ENCODE measurements at regions not wholly inside any gene's neighbourhood (a gene's known extent, or its start where the extent isn't known, plus 50 kb on each side); places are given as distances from the start of the nearest gene placed in this dataset.

GRCh38 chr3:139778682-139779233 lies 101.0 kb upstream of the NMNAT3 start:
- DNase-seq (ENCODE audit: low spot score): no peak

- peak; percentile 75 for DNase-seq (ENCODE audit: low spot score)
These were observed 97.0 kb upstream of the NMNAT3 start for GRCh38 chr3:139774560-139775302.

- DNase-seq (ENCODE audit: low spot score): no peak
These were observed 95.0 kb upstream of the NMNAT3 start for GRCh38 chr3:139772539-139773500.

GRCh38 chr3:139771331-139771730 lies 93.6 kb upstream of the NMNAT3 start:
- no peak for DNase-seq (ENCODE audit: low spot score)

GRCh38 chr3:139770577-139770976 lies 92.8 kb upstream of the NMNAT3 start:
- no peak for DNase-seq (ENCODE audit: low spot score)

GRCh38 chr3:139769796-139770195 lies 92.0 kb upstream of the NMNAT3 start:
- DNase-seq (ENCODE audit: low spot score): no peak

- DNase-seq (ENCODE audit: low spot score): no peak
These were observed 87.2 kb upstream of the NMNAT3 start for GRCh38 chr3:139764936-139765335.

GRCh38 chr3:139764069-139764905 lies 86.5 kb upstream of the NMNAT3 start:
- no peak for DNase-seq (ENCODE audit: low spot score)

- DNase-seq (ENCODE audit: low spot score): no peak
These were observed 84.5 kb upstream of the NMNAT3 start for GRCh38 chr3:139762302-139762701.

GRCh38 chr3:139759470-139759869 lies 81.7 kb upstream of the NMNAT3 start:
- no peak for DNase-seq (ENCODE audit: low spot score)

- no peak for DNase-seq (ENCODE audit: low spot score)
These were observed 81.0 kb upstream of the NMNAT3 start for GRCh38 chr3:139758654-139759291.

- no peak for DNase-seq (ENCODE audit: low spot score)
These were observed 79.8 kb upstream of the NMNAT3 start for GRCh38 chr3:139757448-139758030.

GRCh38 chr3:139756529-139757103 lies 78.8 kb upstream of the NMNAT3 start:
- no peak for DNase-seq (ENCODE audit: low spot score)

GRCh38 chr3:139755551-139755950 lies 77.8 kb upstream of the NMNAT3 start:
- DNase-seq (ENCODE audit: low spot score): no peak

- no peak for DNase-seq (ENCODE audit: low spot score)
These were observed 74.0 kb upstream of the NMNAT3 start for GRCh38 chr3:139751789-139752188.

- no peak for DNase-seq (ENCODE audit: low spot score)
These were observed 68.7 kb upstream of the NMNAT3 start for GRCh38 chr3:139746481-139746880.

GRCh38 chr3:139745831-139746230 lies 68.1 kb upstream of the NMNAT3 start:
- DNase-seq (ENCODE audit: low spot score): no peak

- no peak for DNase-seq (ENCODE audit: low spot score)
These were observed 60.9 kb upstream of the NMNAT3 start for GRCh38 chr3:139738697-139739096.

GRCh38 chr3:139737682-139738361 lies 60.0 kb upstream of the NMNAT3 start:
- DNase-seq (ENCODE audit: low spot score): no peak

GRCh38 chr3:139735191-139735590 lies 57.4 kb upstream of the NMNAT3 start:
- DNase-seq (ENCODE audit: low spot score): no peak

Data from ecto neural progenitor cell (in vitro differentiated cells).